Large intestine (tissue), 3 donors: ENCODE measurements at regions not wholly inside any gene's neighbourhood (a gene's known extent, or its start where the extent isn't known, plus 50 kb on each side); places are given as distances from the start of the nearest gene placed in this dataset.
"Not testable (repeated sequence)": the region's sequence is repeated elsewhere in the genome, so short reads cannot be mapped to it uniquely, and the experiment has no call there.

Experiments used
- DNase-seq, 2 donors: peaks; one replicate each; pipeline versions ENCODE4 v3.0.0 to v3.0.0-alpha.2; 2013
- H3K27ac ChIP-seq: one replicate; pipeline ENCODE4 v1.5.1; 2013; ENCODE audit warnings: low read length
- H3K27me3 ChIP-seq: 2 replicates; pipeline ENCODE4 v1.6.1; 2013; ENCODE audit warnings: low read length; ENCODE audit not compliant: control insufficient read depth, insufficient read depth
- H3K36me3 ChIP-seq: 2 replicates; pipeline ENCODE4 v1.6.1; 2013; ENCODE audit warnings: low read length; ENCODE audit not compliant: control insufficient read depth, insufficient read depth
- H3K4me1 ChIP-seq: one replicate; pipeline ENCODE4 v1.6.1; 2013; ENCODE audit warnings: low read length; ENCODE audit not compliant: control insufficient read depth, insufficient read depth
- H3K4me3 ChIP-seq: one replicate; pipeline ENCODE4 v1.5.1; 2013; ENCODE audit warnings: low read length
- H3K9me3 ChIP-seq: one replicate; pipeline ENCODE4 v1.6.1; 2013; ENCODE audit warnings: mild to moderate bottlenecking, low read depth, low read length, moderate library complexity; ENCODE audit not compliant: control insufficient read depth
- WGBS: methylation state at CpG from one replicate; pipeline ENCODE4 v1.1.5; 2013; ENCODE audit warnings: low lambda C conversion rate; ENCODE audit not compliant: insufficient coverage; 5-methylcytosine and 5-hydroxymethylcytosine counted together

- no peaks in the 10 kb centered on the region for H3K9me3 ChIP-seq
Measured at GRCh38 chr17:70739065-70739464, 569.7 kb downstream of the KCNJ2 start.

GRCh38 chr17:70746574-70746973 is 577.2 kb downstream of the KCNJ2 start:
- H3K4me3 ChIP-seq, H3K27me3 ChIP-seq, H3K9me3 ChIP-seq, H3K27ac ChIP-seq, H3K4me1 ChIP-seq, H3K36me3 ChIP-seq, DNase-seq: not testable (repeated sequence)
- no CpG with 5 or more reads among the region's 1 CpG for WGBS

More at GRCh38 chr17:70739065-70739464, 569.7 kb downstream of the KCNJ2 start:
- Histone ChIP-seq H3K36me3 (no peaks in the 10 kb centered on the region), H3K27me3 (peaks cover 3% of the 10 kb centered on the region), H3K4me3 (no peak overlapping the region), H3K27ac (no peak overlapping the region), H3K4me1 (no peaks in the 10 kb centered on the region)
- no peak for DNase-seq
- no CpG with 5 or more reads among the region's 2 CpGs for WGBS

DNA sequence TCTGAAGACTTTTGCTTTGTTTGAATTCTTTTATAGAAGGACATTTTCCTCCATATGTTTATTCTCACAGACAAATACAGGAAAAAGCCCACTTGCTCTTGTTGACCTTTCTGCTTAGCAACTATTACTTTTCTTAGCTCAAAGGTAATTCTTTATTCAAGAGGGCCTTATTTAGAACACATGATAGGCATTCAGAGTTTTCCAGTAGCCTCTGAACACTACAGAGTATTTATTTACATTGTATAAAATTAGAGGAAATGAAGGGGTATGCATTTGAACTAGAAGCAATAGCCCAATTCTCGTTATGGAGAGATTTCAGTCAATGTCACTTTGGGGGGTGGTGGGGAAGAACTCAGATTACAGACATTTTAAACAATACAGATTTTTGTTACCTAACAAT is 581.7 kb downstream of the KCNJ2 start:
- H3K27me3 ChIP-seq: no peaks in the 10 kb centered on the region
- H3K27ac ChIP-seq: no peak overlapping the region
- no CpG with 5 or more reads among the region's 1 CpG for WGBS
- no peak for DNase-seq
- no peaks in the 10 kb centered on the region for H3K4me1 ChIP-seq
- H3K36me3 ChIP-seq: no peaks in the 10 kb centered on the region
- no peak overlapping the region for H3K4me3 ChIP-seq
- H3K9me3 ChIP-seq: no peaks in the 10 kb centered on the region

- not testable (repeated sequence) for H3K36me3 ChIP-seq, H3K9me3 ChIP-seq, DNase-seq, H3K27me3 ChIP-seq, H3K27ac ChIP-seq, H3K4me1 ChIP-seq, H3K4me3 ChIP-seq
- no CpG with 5 or more reads among the region's 5 CpGs for WGBS
Measured at GRCh38 chr17:70752461-70752860, 583.1 kb downstream of the KCNJ2 start.

- H3K4me1 ChIP-seq: no peaks in the 10 kb centered on the region
Measured at GRCh38 chr17:70752966-70753467, 583.7 kb downstream of the KCNJ2 start.

GRCh38 chr17:70763018-70763417 is 593.7 kb downstream of the KCNJ2 start:
- WGBS: 80% methylated on average over 1 of the region's 3 CpGs
- Histone ChIP-seq H3K27ac (no peak overlapping the region), H3K27me3 (no peaks in the 10 kb centered on the region), H3K4me3 (no peak overlapping the region), H3K9me3 (no peaks in the 10 kb centered on the region), H3K4me1 (no peaks in the 10 kb centered on the region), H3K36me3 (no peaks in the 10 kb centered on the region)
- DNase-seq: no peak

More at GRCh38 chr17:70752966-70753467, 583.7 kb downstream of the KCNJ2 start:
- no CpG with 5 or more reads among the region's 1 CpG for WGBS
- no peak overlapping the region for H3K4me3 ChIP-seq
- no peak overlapping the region for H3K27ac ChIP-seq
- DNase-seq: no peak
- no peaks in the 10 kb centered on the region for H3K27me3 ChIP-seq
- no peaks in the 10 kb centered on the region for H3K9me3 ChIP-seq
- no peaks in the 10 kb centered on the region for H3K36me3 ChIP-seq

GRCh38 chr17:70767102-70767701 is 597.9 kb downstream of the KCNJ2 start:
- DNase-seq: no peak
- no peaks in the 10 kb centered on the region for H3K9me3 ChIP-seq
- H3K4me3 ChIP-seq: no peak overlapping the region
- no peak overlapping the region for H3K27ac ChIP-seq
- no peaks in the 10 kb centered on the region for H3K36me3 ChIP-seq
- no peaks in the 10 kb centered on the region for H3K4me1 ChIP-seq
- WGBS: 69% methylated on average over 2 of the region's 2 CpGs
- no peaks in the 10 kb centered on the region for H3K27me3 ChIP-seq

- no peaks in the 10 kb centered on the region for H3K4me1 ChIP-seq
- H3K27ac ChIP-seq: no peak overlapping the region
- H3K4me3 ChIP-seq: no peak overlapping the region
- H3K9me3 ChIP-seq: no peaks in the 10 kb centered on the region
- H3K27me3 ChIP-seq: no peaks in the 10 kb centered on the region
- no peak for DNase-seq
- no CpG with 5 or more reads among the region's 1 CpG for WGBS
- H3K36me3 ChIP-seq: no peaks in the 10 kb centered on the region
Measured at GRCh38 chr17:70769956-70770355, 600.6 kb downstream of the KCNJ2 start.

DNA sequence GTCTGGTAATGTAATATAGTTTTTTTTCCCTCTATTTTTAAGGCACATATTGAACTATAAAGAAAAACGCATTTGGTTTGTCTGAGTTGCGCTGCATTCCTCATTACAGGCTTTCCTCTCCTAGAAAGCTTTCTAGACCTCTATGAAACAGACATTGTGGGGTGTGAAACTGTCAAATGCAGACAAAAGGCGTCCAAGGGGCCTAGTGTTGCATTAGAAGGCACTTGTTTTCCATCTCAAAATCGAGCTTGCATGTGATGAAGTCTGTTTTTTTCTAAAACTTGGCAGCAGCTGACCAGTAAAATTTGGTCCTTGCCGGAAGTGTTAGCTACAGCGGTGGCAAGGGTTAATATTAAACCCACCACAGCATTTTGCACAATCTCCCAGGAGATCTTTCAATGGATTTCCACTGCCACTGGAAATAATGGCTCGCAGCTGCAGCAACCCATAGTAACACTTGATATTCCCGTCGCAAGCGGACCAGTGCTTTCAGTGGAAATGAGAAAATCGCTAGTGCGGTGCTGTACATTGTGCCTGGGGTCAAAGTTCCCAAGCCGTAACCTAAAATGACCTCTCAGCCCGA is 602.6 kb downstream of the KCNJ2 start:
- H3K4me1 ChIP-seq: no peaks in the 10 kb centered on the region
- H3K4me3 ChIP-seq: no peak overlapping the region
- H3K36me3 ChIP-seq: no peaks in the 10 kb centered on the region
- no peak for DNase-seq
- H3K27ac ChIP-seq: no peak overlapping the region
- 100% methylated on average over 2 of the region's 14 CpGs for WGBS
- H3K9me3 ChIP-seq: no peaks in the 10 kb centered on the region
- no peaks in the 10 kb centered on the region for H3K27me3 ChIP-seq

DNA sequence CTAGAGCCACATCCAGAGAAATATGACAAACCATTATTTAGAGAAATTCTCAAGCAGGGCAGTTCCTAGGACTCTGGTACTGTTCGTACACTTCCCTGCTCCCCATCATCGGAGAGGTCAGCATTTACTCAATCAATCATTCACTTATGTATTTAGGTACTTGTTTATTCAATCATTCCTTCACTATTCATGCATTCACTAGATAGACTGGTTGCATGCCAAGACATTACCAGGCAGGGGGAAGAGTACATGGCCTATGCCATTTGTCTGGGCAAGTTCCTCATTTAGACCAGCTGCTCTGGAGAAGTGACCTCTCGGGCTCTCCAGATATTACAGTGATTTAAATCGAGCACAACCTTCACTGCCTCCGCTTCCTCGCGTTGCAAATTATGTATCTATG is 603.4 kb downstream of the KCNJ2 start:
- no CpG with 5 or more reads among the region's 7 CpGs for WGBS
- Histone ChIP-seq H3K9me3 (no peaks in the 10 kb centered on the region), H3K27me3 (no peaks in the 10 kb centered on the region), H3K36me3 (no peaks in the 10 kb centered on the region), H3K4me1 (no peaks in the 10 kb centered on the region), H3K27ac (no peak overlapping the region), H3K4me3 (no peak overlapping the region)
- DNase-seq: no peak

DNA sequence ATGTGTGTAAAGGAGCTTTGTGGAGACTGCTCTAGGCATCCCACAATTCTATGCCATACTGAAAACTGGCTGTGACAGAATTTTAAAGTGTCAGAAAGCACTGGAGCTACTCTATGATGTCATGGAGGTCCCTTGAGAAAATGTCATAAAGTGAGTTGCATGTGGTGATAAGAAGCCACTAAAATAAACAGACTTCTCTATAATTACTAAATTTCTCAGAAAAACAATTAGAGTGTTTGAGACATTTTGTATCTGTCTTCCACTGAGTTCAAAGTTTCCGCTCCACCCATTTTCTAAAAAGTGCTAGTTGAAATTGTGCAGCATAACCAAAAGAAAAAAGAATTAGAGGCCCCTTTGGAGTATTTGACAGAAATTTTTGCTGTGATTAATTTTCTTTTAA is 603.9 kb downstream of the KCNJ2 start:
- WGBS: no CpG with 5 or more reads among the region's 1 CpG
- no peaks in the 10 kb centered on the region for H3K36me3 ChIP-seq

More for the DNA sequence above, 603.9 kb downstream of the KCNJ2 start:
- no peak overlapping the region for H3K27ac ChIP-seq
- DNase-seq: no peak
- H3K4me3 ChIP-seq: no peak overlapping the region
- H3K27me3 ChIP-seq: no peaks in the 10 kb centered on the region
- no peaks in the 10 kb centered on the region for H3K4me1 ChIP-seq
- H3K9me3 ChIP-seq: no peaks in the 10 kb centered on the region
